OCI-LY7 (cell line): ENCODE measurements at regions not wholly inside any gene's neighbourhood (a gene's known extent, or its start where the extent isn't known, plus 50 kb on each side); places are given as distances from the start of the nearest gene placed in this dataset.
A peak's percentile ranks its signal among the peaks of the same experiment; 100 is the strongest.

ENCODE experiments used
- BruUV-seq: library from RNA; stranded (reverse); fragments of 400-500 nt; replicated peaks from 2 replicates; lab custom pipeline; 2021; lab: Mats Ljungman, UMichigan
- CTCF ChIA-PET: fragments of 300-600 bp; sonication (Branson Sonifier 250); formaldehyde crosslinking; loops from one replicate; lab custom pipeline; 2022; ENCODE audit warnings: antibody characterized with exemption; ENCODE audit not compliant: unreplicated experiment; lab: Charles Lee
- POLR2A ChIA-PET: fragments of 300-600 bp; sonication (Branson Sonifier 250); formaldehyde crosslinking; loops from one replicate; lab custom pipeline; 2022; ENCODE audit warnings: antibody characterized with exemption; lab: Charles Lee
- DNase-seq: peaks from one replicate; pipeline ENCODE4 v3.0.0-alpha.2; 2015; ENCODE audit warnings: low spot score
- H2AFZ ChIP-seq: fragments of 200-600 bp; sonication (generic), shearing (Covaris generic); 2 replicates; pipeline ENCODE4 v1.6.1; 2014; ENCODE audit warnings: mild to moderate bottlenecking, antibody characterized with exemption, low read length, moderate library complexity
- H3K27ac ChIP-seq: fragments of 200-600 bp; sonication (generic); 2 replicates; pipeline ENCODE4 v1.5.1; 2014; ENCODE audit warnings: mixed run types, low read depth, mild to moderate bottlenecking, moderate library complexity, low read length, inconsistent platforms; ENCODE audit not compliant: poor library complexity, severe bottlenecking
- H3K36me3 ChIP-seq: fragments of 200-600 bp; sonication (generic); 2 replicates; pipeline ENCODE4 v1.6.1; 2014; ENCODE audit warnings: mild to moderate bottlenecking, antibody characterized with exemption, low read length, moderate library complexity, mixed read lengths; ENCODE audit not compliant: insufficient read depth
- H3K4me1 ChIP-seq: fragments of 200-600 bp; sonication (generic); 2 replicates; pipeline ENCODE4 v1.5.1; 2014; ENCODE audit warnings: mild to moderate bottlenecking, low read length; ENCODE audit not compliant: insufficient read depth, poor library complexity, severe bottlenecking
- H3K4me2 ChIP-seq: fragments of 200-600 bp; sonication (generic); 2 replicates; pipeline ENCODE4 v1.6.1; 2014; ENCODE audit warnings: mild to moderate bottlenecking, low read length
- H3K4me3 ChIP-seq: fragments of 200-600 bp; sonication (generic); 2 replicates; pipeline ENCODE4 v1.5.1; 2014; ENCODE audit warnings: mild to moderate bottlenecking, low read depth, low read length; ENCODE audit not compliant: poor library complexity, severe bottlenecking
- H3K79me2 ChIP-seq: fragments of 200-600 bp; sonication (generic); 2 replicates; pipeline ENCODE4 v1.6.1; 2016; ENCODE audit warnings: low read depth, mild to moderate bottlenecking, low read length, moderate library complexity, mixed read lengths; ENCODE audit not compliant: insufficient read depth
- H3K9me2 ChIP-seq: fragments of 200-600 bp; sonication (generic); 2 replicates; pipeline ENCODE4 v1.6.1; 2016; ENCODE audit warnings: mild to moderate bottlenecking, low read length, mixed read lengths; ENCODE audit not compliant: insufficient read depth
- H3K9me3 ChIP-seq: fragments of 200-600 bp; sonication (generic); 2 replicates; pipeline ENCODE4 v1.6.1; 2014; ENCODE audit warnings: mild to moderate bottlenecking, mixed run types, low read length, mixed read lengths
- H4K20me1 ChIP-seq: fragments of 200-600 bp; sonication (generic); 2 replicates; pipeline ENCODE4 v1.6.1; 2014; ENCODE audit warnings: mild to moderate bottlenecking, antibody characterized with exemption, low read length, moderate library complexity, mixed read lengths; ENCODE audit not compliant: insufficient read depth
- CTCF ChIP-seq: fragments of 200-600 bp; sonication (generic); conservative IDR thresholded peaks from 2 replicates; pipeline ENCODE4 v1.5.1; 2014; ENCODE audit warnings: mild to moderate bottlenecking, antibody characterized with exemption, low read length, moderate library complexity, mixed read lengths
- EZH2phosphoT487 ChIP-seq: fragments of 200-600 bp; sonication (generic); IDR thresholded peaks from 2 replicates; pipeline ENCODE4 v1.6.1; 2018; ENCODE audit warnings: low read depth, borderline replicate concordance, mild to moderate bottlenecking, mixed run types, antibody characterized with exemption, low read length, moderate library complexity, mixed read lengths
- intact Hi-C: fragments of 100-400 bp; cut with micrococcal nuclease; formaldehyde crosslinking; loops from one replicate; pipeline ENCODE4 v1.10.0; 2022; ENCODE audit not compliant: unreplicated experiment

- no peaks in the 10 kb centered on the region for H3K9me2 ChIP-seq
- no peaks in the 10 kb centered on the region for H3K79me2 ChIP-seq
- TF ChIP-seq CTCF (peak; percentile 84), EZH2phosphoT487 (no peak)
- no TSS peak for BruUV-seq
- H2AFZ ChIP-seq: peak overlapping the region; percentile 75
- ChIA-PET POLR2A (no interaction called here), CTCF (no interaction called here)
- H3K9me3 ChIP-seq: peaks cover 3% of the 10 kb centered on the region; the same call in 1 of the 2 replicates
- intact Hi-C loops: loop anchor here (1.0 to 10.0 kb wide), 3 partner anchors 51 to 519 kb away; partner anchors contain the start of gene CD82
- H3K36me3 ChIP-seq: no peaks in the 10 kb centered on the region
- peak overlapping the region; percentile 54 for H3K27ac ChIP-seq
- H3K4me3 ChIP-seq: peak overlapping the region; percentile 6
- H3K4me1 ChIP-seq: peaks cover 66% of the 10 kb centered on the region
- H4K20me1 ChIP-seq: no peaks in the 10 kb centered on the region
- peak overlapping the region; percentile 49 for H3K4me2 ChIP-seq
- peak; percentile 45 for DNase-seq
These were observed 62.8 kb upstream of the PRDM11 start for GRCh38 chr11:45083544-45084087.

- POLR2A ChIA-PET: interaction anchor here (1.1 kb wide), 1 partner anchor 145 kb away, joined by 3 read pairs; no protein-coding TSS in a partner anchor
- Histone ChIP-seq H3K4me2 (peak overlapping the region; percentile 36; the same call in 1 of the 2 replicates), H3K79me2 (no peaks in the 10 kb centered on the region), H3K4me1 (peaks cover 44% of the 10 kb centered on the region), H4K20me1 (no peaks in the 10 kb centered on the region), H3K27ac (no peak overlapping the region), H2AFZ (no peak overlapping the region), H3K36me3 (no peaks in the 10 kb centered on the region), H3K4me3 (no peak overlapping the region), H3K9me3 (peaks cover 3% of the 10 kb centered on the region; the same call in 1 of the 2 replicates), H3K9me2 (no peaks in the 10 kb centered on the region)
- no TSS peak for BruUV-seq
- intact Hi-C loops: loop anchor here (10.0 kb wide), 1 partner anchor 521 kb away; the partner anchor contains the start of gene CD82
- no peak for TF ChIP-seq EZH2phosphoT487
- no peak for TF ChIP-seq CTCF
- DNase-seq: no peak
- CTCF ChIA-PET: interaction anchor here (0.9 kb wide), 1 partner anchor 78 kb away, joined by 3 read pairs; no protein-coding TSS in a partner anchor
These were observed 60.6 kb upstream of the PRDM11 start for GRCh38 chr11:45085646-45086501.
